Glomerular visceral epithelial cell (primary cell): ENCODE measurements at regions not wholly inside any gene's neighbourhood (a gene's known extent, or its start where the extent isn't known, plus 50 kb on each side); places are given as distances from the start of the nearest gene placed in this dataset.
A peak's percentile ranks its signal among the peaks of the same experiment; 100 is the strongest.

Experiments
- DNase-seq: peaks from one replicate; pipeline ENCODE4 v3.0.0-alpha.2; 2016; ENCODE audit errors: extremely low spot score

GRCh38 chr4:14236359-14236758 is 608.8 kb upstream of the BOD1L1 start:
- DNase-seq, result no peak

DNA sequence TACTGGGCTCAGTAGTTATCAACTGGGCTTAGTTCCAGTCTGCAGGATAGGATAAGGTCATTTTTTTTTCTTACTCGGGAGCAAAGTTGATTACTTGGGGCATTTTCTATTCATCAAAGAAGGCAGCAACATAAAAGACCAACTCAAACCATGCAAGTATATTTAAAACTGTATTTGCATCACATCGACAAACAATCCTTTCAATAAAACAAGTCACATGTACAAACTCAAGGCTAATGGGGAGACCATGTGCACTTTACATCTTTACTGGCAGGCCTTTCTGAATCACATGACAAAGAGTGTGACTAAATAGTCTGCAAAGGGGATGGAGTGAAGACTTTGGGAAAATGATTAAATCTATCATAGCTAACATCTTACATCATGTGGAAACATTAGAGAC is 610.4 kb upstream of the BOD1L1 start:
- DNase-seq, result no peak

GRCh38 chr4:14241574-14241973 is 614.0 kb upstream of the BOD1L1 start:
- DNase-seq, result no peak

GRCh38 chr4:14247767-14248166 is 620.2 kb upstream of the BOD1L1 start:
- no peak for DNase-seq

DNA sequence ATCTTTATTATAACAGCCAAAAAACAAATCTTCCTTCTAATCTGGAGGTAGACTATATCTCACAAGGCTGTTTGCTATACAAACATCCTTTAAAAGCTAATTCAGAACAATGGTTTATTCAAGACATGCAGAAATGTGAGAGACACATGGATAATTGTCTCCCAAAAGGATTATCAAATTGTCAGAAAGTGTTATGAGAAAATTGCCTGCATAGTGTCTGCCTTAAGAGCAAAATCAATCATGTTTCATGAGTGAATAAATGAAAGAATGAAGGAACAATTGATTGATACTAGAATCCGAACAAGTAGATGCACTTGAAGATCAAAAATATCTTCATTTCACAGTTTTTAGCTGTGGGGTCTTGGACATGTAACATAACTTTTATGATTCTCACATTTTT is 621.7 kb upstream of the BOD1L1 start:
- DNase-seq, result no peak

- peak; percentile 1 for DNase-seq
These were observed 626.7 kb upstream of the BOD1L1 start for GRCh38 chr4:14254252-14254651.

DNA sequence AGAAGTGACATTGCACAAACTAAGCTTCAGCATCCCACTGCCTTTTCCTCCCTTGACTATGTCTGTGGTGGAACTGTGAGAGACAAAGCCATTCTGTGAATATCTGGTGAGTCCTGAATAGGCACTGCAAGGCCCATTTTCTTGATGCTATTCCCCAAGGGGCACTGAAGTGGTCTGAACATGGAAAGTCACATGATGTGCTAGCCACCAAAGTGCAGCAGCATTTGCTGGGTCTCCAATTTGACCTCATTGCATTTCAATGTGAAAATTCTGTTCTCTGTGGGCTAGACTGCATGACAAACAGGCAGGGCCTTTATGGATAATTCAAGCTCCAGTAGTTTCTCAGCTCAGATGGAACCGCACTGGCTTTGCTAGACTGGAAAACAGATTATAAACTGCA is 627.4 kb upstream of the BOD1L1 start:
- no peak for DNase-seq

- DNase-seq, result no peak
These were observed 630.4 kb upstream of the BOD1L1 start for GRCh38 chr4:14257903-14258302.

DNA sequence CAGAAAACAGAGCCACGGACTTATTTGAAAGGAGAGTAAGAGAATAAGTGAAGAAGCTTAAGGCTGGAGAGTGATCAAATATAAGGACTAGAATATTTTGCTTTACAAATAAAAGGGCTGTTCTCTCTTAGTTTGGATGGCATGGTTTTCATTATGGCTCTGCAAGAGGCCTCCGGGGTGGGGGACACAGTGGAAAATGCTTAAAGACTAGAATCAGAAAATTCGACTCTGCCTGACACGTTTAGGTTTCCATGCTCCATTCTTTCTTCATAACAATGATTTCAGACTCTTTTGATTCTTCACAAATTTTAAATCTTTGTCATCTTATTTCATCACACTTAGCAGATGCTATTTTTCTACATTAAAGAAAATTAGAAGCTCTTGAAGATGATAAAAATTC is 632.4 kb upstream of the BOD1L1 start:
- DNase-seq, result no peak

DNA sequence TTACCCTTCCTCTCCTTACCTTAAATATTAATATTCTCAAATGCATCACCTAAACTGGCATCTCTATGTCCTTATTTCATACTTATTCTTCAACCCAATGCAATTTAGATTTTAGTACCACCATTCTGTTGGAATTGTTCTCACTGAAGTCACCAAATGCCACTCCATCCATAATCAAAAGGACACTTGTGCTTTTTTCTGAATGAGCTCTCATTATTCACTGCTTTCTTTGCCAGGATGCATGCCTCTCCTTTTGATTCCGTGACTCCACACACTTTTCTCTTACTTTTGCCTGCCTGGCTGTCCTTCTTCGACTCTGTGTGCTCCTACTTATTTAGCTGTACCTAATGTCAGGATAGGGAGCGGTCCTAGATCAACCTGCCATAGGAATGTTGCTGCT is 633.1 kb upstream of the BOD1L1 start:
- no peak for DNase-seq

- DNase-seq, result no peak
These were observed 634.7 kb upstream of the BOD1L1 start for GRCh38 chr4:14262221-14262620.

DNA sequence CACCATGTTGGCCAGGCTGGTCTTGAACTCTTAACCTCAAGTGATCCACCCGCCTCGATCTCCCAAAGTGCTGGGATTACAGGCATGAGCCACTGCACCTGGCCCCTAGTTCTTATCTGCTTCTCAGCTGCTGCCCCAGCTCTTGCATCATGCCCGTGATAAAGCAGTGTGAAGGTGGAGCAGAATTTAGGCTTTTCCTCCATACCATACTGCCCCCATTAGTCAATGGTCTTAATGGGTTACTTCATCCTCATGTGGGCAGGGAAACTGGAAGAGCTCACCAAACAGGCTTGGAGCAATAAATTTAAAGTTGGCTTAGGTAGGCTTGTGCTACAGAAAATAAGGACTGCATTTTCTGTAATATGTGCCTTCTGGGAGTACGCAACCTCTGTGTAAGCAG is 636.9 kb upstream of the BOD1L1 start:
- no peak for DNase-seq

DNA sequence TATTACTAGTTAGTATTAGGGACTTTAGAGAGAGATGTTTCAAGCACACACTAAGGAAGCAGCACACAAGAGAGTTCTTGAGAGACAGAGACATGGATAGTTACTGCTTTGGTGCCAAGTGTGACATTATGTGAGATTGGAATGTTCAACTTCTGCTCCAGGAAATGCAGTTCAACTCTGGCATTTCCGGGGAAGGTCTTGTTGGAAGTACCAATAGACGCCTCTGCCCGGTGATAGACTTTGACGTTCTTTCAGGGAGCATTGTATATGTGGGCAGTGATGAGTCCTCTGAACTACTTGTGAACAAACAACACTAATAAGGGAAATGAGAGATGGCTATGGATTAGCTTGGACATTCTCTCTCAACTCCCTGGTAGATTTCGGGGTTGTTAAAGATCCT is 638.1 kb upstream of the BOD1L1 start:
- DNase-seq, result no peak

- no peak for DNase-seq
These were observed 640.0 kb upstream of the BOD1L1 start for GRCh38 chr4:14267373-14268060.

DNA sequence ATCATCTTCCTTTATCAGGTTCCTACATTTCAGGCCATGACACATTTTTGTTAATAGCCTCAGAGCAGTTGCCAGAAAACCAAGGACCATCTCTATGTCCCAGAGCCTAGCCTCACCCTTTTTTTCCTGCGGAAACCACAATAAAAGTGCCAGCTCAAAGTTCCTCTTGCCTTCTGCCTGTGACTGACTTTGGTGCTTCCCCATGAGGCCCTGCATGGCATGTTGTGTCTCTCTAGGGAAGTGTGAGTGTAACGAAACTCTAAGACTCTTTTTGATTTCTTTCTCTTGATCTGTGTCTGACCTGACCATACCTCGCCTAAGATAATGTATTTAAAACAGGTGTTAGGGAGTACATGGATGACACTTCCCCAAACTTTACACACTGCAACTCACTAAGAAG is 642.3 kb upstream of the BOD1L1 start:
- DNase-seq, result no peak

GRCh38 chr4:14272206-14272605 is 644.7 kb upstream of the BOD1L1 start:
- no peak for DNase-seq

DNA sequence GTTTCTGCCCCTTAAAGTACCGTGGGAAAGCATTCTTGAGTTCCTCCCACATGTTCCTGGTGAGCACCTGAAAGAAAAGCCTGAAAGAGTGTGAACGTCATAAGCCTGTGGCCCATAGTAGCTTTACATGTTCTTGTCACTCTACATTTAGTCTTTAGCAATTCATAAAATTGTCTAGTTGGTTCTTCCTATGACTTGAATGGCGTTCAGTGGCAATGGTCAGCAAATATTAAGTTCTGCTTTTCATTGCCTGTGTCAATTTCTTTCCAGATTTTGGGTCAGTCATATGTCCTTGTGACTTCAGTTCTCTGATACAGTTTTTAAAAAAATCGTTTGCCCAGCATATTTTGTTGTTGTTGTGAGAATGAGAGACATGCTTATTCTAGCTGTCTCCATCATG is 650.0 kb upstream of the BOD1L1 start:
- DNase-seq, result no peak

DNA sequence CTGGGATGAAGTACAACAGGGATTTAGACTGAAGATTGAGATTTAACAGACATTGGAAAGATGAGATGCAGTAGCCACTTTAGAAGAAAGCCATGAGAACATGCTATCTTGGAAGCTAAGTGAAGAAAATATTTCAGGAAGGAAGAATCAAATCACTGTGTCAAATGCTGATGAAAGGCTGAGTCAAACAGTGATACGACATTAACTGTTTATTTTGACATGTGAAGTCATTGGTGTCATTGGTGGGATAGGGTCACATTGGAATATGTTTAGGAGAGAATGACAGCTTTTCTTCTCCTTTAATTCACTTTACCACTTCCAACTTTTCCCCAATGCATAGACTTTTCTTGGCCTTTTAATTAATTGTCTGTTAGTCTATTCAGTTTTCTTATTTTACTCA is 653.0 kb upstream of the BOD1L1 start:
- DNase-seq, result no peak

- no peak for DNase-seq
These were observed 657.1 kb upstream of the BOD1L1 start for GRCh38 chr4:14284578-14284977.

DNA sequence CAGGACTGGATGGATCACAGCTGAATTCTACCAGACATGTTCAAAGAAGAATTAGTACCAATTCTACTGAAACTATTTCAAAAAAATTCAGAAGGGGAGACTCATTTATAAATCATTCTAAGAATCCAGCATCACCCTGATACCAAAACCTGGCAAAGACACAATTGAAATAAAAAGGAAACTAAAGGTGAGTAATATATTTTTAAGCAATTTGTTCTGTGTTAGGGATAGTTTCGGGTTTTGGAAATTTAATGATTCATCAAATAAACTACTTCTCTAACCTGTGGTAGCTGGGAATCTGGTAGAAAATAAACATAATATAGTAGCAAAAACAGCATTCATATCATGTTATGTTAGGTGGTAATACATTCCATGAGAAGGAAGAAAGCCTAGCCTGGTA is 662.2 kb upstream of the BOD1L1 start:
- DNase-seq, result no peak

DNA sequence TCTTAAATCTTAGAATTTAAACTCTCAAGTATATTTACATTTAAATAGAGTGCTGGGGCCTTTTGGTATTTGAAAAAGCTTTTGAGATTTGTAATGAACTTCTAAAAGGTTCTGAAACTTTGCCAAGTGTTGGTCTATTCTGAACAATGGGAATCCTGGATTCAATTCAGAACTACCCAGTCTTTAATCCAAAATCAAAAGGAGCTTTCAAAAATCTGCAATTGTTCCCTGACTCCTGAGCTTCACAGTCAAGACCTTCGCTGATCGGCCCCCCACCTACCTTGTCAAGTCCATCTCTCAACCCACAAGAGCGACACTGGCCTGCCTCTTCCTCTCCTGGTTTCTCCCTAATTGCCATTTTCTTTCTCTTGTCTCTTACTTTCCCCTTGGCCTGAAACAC is 666.1 kb upstream of the BOD1L1 start:
- DNase-seq, result no peak

DNA sequence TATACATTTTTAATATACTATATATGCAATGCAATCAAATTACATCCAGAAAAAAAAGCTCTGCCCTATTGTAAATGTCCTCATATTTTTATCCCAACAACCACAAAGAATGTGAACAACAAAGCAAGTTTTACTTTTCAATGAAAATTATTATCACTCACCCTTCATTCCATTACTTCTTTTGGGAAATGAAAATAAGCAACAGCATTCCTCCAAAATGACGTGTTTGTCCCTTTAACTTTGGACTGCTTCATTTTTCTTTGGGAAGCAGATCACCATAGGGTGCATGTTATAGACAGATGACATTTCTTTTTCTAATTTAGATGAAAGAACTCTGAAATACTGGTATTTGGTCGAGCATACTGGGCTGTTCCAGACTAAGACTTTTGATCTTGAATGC is 667.1 kb upstream of the BOD1L1 start:
- DNase-seq, result no peak

DNA sequence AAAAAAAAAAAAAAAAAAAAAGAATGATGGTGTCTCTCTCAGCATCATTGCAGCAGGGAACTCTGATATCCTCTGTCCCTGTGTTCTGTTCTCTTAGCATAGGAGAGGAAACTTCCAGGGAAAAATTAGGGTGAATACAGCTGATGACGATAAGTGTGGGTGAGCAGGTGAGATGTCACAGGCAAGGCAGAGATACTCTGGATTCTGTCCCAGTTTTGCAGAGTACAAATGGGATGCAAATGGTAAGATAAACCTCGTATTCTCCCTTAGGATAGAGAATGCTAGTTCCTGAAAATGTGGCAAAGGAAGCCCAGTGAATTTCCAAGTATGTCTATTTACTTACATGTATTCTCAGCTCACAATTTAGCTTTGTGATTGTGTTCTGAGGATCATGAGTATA is 671.6 kb upstream of the BOD1L1 start:
- DNase-seq, result no peak

GRCh38 chr4:14302021-14302420 is 674.5 kb upstream of the BOD1L1 start:
- DNase-seq, result no peak
